HEK293T (cell line): ENCODE measurements at regions not wholly inside any gene's neighbourhood (a gene's known extent, or its start where the extent isn't known, plus 50 kb on each side); places are given as distances from the start of the nearest gene placed in this dataset.

Source experiments
- ARNT ChIP-seq: fragments of 450-650 bp; IDR thresholded peaks from 2 replicates; pipeline ENCODE4 v1.6.1; 2017; ENCODE audit warnings: mild to moderate bottlenecking
- BHLHE40 ChIP-seq: fragments of 450-650 bp; IDR thresholded peaks from 2 replicates; pipeline ENCODE4 v1.6.1; 2016; ENCODE audit warnings: mild to moderate bottlenecking, moderate library complexity, borderline replicate concordance
- CTBP1 ChIP-seq: fragments of 450-650 bp; IDR thresholded peaks from 2 replicates; pipeline ENCODE4 v1.6.1; 2016; ENCODE audit warnings: borderline replicate concordance
- ELF4 ChIP-seq: fragments of 450-650 bp; IDR thresholded peaks from 2 replicates; pipeline ENCODE4 v1.6.1; 2017; ENCODE audit warnings: antibody characterized with exemption
- FOXK2 ChIP-seq: fragments of 450-650 bp; IDR thresholded peaks from 2 replicates; pipeline ENCODE4 v1.6.1; 2016; ENCODE audit warnings: mild to moderate bottlenecking
- FOXM1 ChIP-seq: fragments of 450-650 bp; IDR thresholded peaks from 2 replicates; pipeline ENCODE4 v1.6.1; 2017; ENCODE audit warnings: mild to moderate bottlenecking, borderline replicate concordance
- L3MBTL2 ChIP-seq: fragments of 450-650 bp; conservative IDR thresholded peaks from 2 replicates; pipeline ENCODE4 v1.6.1; 2016; ENCODE audit warnings: mild to moderate bottlenecking
- LEF1 ChIP-seq: fragments of 450-650 bp; IDR thresholded peaks from 2 replicates; pipeline ENCODE4 v1.6.1; 2017; ENCODE audit warnings: mild to moderate bottlenecking, borderline replicate concordance
- NFRKB ChIP-seq: fragments of 450-650 bp; IDR thresholded peaks from 2 replicates; pipeline ENCODE4 v1.6.1; 2016; ENCODE audit warnings: mild to moderate bottlenecking, moderate library complexity
- PKNOX1 ChIP-seq: fragments of 450-650 bp; IDR thresholded peaks from 2 replicates; pipeline ENCODE4 v1.6.1; 2016
- SP1 ChIP-seq: fragments of 450-650 bp; IDR thresholded peaks from 2 replicates; pipeline ENCODE4 v1.6.1; 2017
- SUZ12 ChIP-seq: fragments of 450-650 bp; IDR thresholded peaks from 2 replicates; pipeline ENCODE4 v1.6.1; 2016; ENCODE audit warnings: mild to moderate bottlenecking
- ZNF384 ChIP-seq: fragments of 450-650 bp; IDR thresholded peaks from 2 replicates; pipeline ENCODE4 v1.6.1; 2016

DNA sequence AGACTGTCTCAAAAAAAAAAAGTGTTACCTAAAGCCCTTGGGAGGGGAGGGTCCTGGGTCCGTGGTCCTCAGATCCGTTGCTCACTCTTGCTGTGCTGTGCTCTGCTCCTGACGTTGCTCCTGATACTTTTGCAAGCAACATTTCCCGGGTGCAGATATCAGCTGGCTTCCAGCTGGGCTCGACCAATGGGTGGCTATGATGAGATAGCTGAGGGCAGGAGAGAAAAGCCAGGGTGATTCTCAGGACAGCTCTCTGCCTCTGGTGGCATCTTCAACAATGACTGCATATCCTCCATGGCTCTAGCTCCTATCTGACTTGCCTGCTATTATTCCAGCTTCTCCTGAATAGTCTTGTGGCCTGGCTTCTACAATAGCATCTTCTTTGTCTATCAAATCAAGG lies 134.5 kb downstream of the RPS12 start:
- TF ChIP-seq ZNF384, result no peak
- TF ChIP-seq LEF1, result no peak
- TF ChIP-seq SUZ12, result no peak
- TF ChIP-seq FOXM1, result no peak
- no peak for TF ChIP-seq ARNT
- no peak for TF ChIP-seq ELF4
- TF ChIP-seq FOXK2, result no peak
- no peak for TF ChIP-seq L3MBTL2
- TF ChIP-seq SP1, result no peak
- no peak for TF ChIP-seq PKNOX1
- no peak for TF ChIP-seq CTBP1
- no peak for TF ChIP-seq BHLHE40
- no peak for TF ChIP-seq NFRKB
